Bone marrow (tissue), 2 donors: ENCODE measurements at regions not wholly inside any gene's neighbourhood (a gene's known extent, or its start where the extent isn't known, plus 50 kb on each side); places are given as distances from the start of the nearest gene placed in this dataset.
"Not testable (repeated sequence)": the region's sequence is repeated elsewhere in the genome, so short reads cannot be mapped to it uniquely, and the experiment has no call there.

Experiments
- DNase-seq, 2 donors: peaks; one replicate each; lab custom pipeline; 2025; lab: John Stamatoyannopoulos, UW

GRCh38 chr9:22508354-22508753 lies 61.7 kb downstream of the DMRTA1 start:
- not testable (repeated sequence) for DNase-seq

- no peak for DNase-seq
Measured at GRCh38 chr9:22508790-22509189, 62.2 kb downstream of the DMRTA1 start.

GRCh38 chr9:22512495-22512894 lies 65.9 kb downstream of the DMRTA1 start:
- DNase-seq: no peak

- no peak for DNase-seq
Measured at GRCh38 chr9:22514871-22515270, 68.2 kb downstream of the DMRTA1 start.

GRCh38 chr9:22522206-22522740 lies 75.6 kb downstream of the DMRTA1 start:
- no peak for DNase-seq

GRCh38 chr9:22528485-22528884 lies 81.9 kb downstream of the DMRTA1 start:
- no peak for DNase-seq

- DNase-seq: no peak
Measured at GRCh38 chr9:22529426-22530199, 83.0 kb downstream of the DMRTA1 start.

- DNase-seq: no peak
Measured at GRCh38 chr9:22535780-22536179, 89.2 kb downstream of the DMRTA1 start.

- no peak for DNase-seq
Measured at GRCh38 chr9:22537721-22538120, 91.1 kb downstream of the DMRTA1 start.

- no peak for DNase-seq
Measured at GRCh38 chr9:22548625-22549024, 102.0 kb downstream of the DMRTA1 start.

- no peak for DNase-seq
Measured at GRCh38 chr9:22574740-22575139, 128.1 kb downstream of the DMRTA1 start.

- DNase-seq: no peak
Measured at GRCh38 chr9:22580788-22581187, 134.2 kb downstream of the DMRTA1 start.

GRCh38 chr9:22582221-22582620 lies 135.6 kb downstream of the DMRTA1 start:
- no peak for DNase-seq

GRCh38 chr9:22588918-22589317 lies 142.3 kb downstream of the DMRTA1 start:
- no peak for DNase-seq

GRCh38 chr9:22590336-22591033 lies 143.9 kb downstream of the DMRTA1 start:
- no peak for DNase-seq

GRCh38 chr9:22595805-22596204 lies 149.2 kb downstream of the DMRTA1 start:
- DNase-seq: no peak

GRCh38 chr9:22617156-22617555 lies 170.5 kb downstream of the DMRTA1 start:
- DNase-seq: no peak

- no peak for DNase-seq
Measured at GRCh38 chr9:22622815-22623214, 176.2 kb downstream of the DMRTA1 start.

- DNase-seq: no peak
Measured at GRCh38 chr9:22623236-22623635, 176.6 kb downstream of the DMRTA1 start.

- DNase-seq: no peak
Measured at GRCh38 chr9:22625540-22625939, 178.9 kb downstream of the DMRTA1 start.

GRCh38 chr9:22643541-22643940 lies 196.9 kb downstream of the DMRTA1 start:
- DNase-seq: no peak

- DNase-seq: no peak
Measured at GRCh38 chr9:22645893-22646292, 199.3 kb downstream of the DMRTA1 start.

- DNase-seq: no peak
Measured at GRCh38 chr9:22649384-22649783, 202.8 kb downstream of the DMRTA1 start.
